HG03159 (cell line): ENCODE measurements at regions not wholly inside any gene's neighbourhood (a gene's known extent, or its start where the extent isn't known, plus 50 kb on each side); places are given as distances from the start of the nearest gene placed in this dataset.

ENCODE experiments used
- ATAC-seq: cut with Tn5 transposase; IDR thresholded peaks from one replicate; pipeline ENCODE4 v1.9.1; 2021; ENCODE audit warnings: mild to moderate bottlenecking, moderate library complexity; ENCODE audit not compliant: unreplicated experiment

DNA sequence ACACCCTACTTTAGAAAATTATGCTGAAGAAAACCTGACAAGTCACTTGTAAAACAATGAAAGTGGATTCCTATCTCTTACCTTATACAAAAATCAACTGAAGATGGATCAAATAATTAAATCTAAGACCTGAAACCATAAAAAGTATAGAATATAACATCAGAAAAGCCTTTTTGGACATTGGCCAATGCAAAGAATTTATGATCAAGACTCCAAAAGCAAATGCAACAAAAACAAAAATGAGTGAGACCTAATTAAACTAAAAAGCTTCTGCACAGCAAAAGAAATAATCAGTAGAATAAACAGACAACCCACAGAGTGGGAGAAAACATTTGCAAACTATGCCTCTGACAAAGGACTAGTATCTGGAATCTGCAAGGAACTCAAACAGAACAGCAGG lies 303.0 kb upstream of the CDH9 start:
- no peak for ATAC-seq

DNA sequence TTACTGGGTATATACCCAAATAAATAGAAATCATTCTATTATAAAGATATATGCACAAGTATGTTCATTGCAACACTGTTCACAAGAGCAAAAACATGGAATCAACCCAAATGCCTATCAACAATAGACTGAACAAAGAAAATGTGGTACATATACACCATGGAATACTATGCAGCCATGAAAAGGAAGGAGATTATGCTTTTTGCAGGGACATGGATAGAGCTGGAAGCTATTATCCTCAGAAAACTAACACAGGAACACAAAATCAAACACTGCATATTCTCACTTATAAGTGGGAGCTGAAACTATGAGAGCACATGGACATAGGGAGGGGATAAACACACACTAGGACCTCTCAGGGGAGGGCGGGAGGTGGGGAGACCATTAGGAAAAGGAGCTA lies 298.4 kb upstream of the CDH9 start:
- ATAC-seq, result no peak

DNA sequence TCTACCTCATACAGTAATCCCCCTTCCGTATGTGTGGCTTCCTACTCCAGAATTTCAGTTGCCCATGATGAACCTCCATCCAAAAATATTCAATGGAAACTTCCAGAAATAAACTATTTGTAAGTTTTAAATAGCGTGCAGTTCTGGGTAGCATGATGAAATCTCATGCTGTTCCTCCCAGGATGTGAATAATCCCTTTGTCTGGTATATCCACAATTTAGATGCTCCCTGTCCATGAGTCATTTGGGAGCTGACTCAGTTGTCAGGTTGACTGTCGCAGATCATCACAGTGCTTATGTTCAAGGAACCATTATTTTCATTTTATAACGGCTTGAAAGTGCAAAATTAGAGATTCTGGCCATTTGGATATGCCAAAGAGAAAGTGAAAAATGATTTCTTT lies 290.1 kb upstream of the CDH9 start:
- no peak for ATAC-seq

DNA sequence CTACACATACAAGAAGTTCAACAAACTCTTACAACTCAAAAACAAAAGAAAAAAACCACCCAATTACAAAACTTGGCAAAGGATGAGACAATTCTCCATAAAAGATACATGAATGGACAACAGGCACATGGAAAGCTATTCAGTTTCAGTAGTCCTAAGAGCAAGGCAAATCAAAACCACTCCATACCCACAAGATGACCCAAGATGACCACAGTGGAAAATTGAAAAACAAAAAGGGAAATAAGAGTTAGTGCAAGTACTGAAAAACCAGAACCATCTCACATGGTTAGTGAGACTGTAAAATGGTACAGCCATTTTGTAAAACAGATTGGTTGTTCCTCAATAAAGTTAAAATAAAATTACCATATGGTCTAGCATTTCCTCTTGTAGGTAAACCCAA lies 287.1 kb upstream of the CDH9 start:
- no peak for ATAC-seq

DNA sequence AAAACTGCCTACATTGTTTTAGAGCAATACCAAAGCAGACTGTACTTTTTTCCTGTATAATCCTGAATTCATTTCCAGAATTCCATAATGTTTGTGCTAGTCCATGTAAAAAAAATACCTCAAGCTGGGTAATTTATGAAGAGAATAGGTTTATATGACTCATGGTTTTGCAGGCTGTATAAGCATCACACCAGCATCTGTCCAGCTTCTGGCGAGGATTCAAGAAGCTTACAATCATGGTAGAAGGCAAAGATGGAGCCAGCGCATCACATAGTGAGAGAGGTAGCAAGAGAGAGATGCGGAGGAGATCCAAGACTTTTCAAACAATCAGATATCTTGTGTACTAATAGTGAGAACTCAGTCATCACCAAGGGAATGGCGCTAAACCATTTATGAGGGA lies 280.3 kb upstream of the CDH9 start:
- no peak for ATAC-seq

DNA sequence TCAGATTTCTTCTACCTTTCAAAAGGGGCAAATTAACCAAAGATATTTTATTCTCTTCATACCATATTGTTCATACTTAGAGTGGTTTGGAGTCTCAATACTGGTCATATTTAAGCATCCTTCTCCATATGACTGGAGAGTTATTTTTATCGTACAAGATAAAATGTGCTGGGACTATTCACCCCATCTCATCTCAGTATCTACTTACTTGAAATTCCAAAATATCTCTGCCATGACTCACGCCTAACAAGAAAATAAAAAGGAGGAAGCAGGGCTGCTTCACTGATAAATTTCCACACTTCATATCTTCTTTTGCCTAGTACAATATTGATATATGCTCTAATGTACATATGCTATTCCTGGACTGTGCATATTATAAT lies 277.9 kb upstream of the CDH9 start:
- ATAC-seq, result no peak

DNA sequence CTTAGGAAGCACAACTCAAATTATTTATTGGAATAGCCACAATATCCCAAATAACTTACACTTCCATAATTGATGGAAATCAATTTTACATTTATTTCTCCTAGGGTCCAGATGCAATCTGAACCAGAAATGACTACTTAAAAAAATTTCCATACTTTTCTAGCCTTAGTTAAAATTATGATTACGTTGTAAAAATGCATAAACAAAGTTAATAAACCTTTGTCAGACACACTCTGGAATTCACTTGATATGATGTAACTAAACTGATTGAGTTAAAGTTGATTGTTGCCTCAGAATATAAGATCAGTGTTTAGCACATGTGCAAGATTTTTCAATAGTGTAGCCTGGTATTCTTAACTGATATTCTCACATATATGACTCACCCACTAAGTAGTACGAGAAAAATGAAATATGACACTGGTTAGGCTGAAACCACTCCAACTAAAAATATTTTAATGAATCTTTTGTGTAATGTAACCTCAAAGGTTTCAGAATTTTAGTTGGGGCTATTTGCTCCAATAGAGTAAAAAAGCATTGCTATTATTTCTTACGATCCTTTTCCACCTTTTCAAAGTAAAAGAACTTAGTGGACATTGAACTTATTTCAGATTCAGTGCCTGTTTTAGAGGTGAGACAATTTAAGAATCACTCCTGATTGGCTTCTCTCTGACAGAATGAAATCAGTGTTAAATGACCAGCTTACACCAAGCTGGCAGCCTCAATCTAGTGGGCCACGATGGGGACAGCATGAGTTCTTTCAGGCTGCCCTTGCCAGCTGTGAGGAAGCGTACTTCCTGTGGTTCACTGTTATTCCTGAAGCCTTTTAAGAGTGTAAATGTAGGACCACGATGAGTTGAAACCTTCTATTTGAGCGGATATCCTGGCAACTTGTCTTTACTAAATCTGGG lies 277.2 kb upstream of the CDH9 start:
- no peak for ATAC-seq

DNA sequence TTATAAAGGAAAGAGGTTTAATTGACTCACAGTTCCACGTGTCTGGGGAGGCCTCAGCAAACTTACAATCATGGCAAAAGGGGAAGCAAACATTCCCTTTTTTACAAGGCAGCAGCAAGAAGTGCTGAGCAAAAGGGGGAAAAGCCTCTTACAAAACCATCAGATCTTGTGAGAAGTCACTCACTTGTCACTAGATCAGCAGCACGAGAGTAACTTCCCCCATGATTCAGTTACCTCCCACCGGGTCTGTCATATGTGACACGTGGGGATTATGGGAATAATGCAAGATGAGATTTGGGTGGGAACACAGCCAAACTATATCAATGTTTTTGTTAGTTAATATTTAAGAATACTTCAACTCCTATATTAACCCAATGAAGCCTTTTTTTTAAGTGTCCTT lies 275.2 kb upstream of the CDH9 start:
- no peak for ATAC-seq

DNA sequence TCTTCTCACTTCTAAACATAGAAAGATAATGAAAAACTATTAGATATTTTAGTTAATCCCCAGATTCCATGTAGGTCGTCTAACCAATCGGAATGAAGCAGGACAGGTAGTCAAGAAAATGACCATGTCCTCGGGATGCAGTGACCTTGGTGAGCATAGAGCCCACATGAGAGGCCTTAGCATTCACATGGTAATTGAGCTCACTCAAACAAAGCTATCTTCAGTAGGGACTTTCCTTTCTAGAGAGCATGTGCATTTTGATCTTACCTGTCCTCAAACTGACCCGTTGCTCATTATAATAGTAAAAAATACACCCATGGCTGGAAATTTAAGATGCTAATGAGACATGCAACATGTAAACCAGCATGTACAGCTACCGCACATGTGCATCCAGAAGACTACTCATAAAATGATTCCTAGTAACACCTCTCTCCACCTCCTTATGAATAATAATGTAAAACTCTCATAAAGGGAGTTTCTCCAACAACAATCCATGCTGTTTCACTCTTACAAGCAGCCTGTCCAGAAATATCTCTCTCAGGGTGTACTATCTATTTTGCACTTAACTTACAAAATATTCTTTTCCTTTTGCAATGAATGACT lies 274.0 kb upstream of the CDH9 start:
- no peak for ATAC-seq

DNA sequence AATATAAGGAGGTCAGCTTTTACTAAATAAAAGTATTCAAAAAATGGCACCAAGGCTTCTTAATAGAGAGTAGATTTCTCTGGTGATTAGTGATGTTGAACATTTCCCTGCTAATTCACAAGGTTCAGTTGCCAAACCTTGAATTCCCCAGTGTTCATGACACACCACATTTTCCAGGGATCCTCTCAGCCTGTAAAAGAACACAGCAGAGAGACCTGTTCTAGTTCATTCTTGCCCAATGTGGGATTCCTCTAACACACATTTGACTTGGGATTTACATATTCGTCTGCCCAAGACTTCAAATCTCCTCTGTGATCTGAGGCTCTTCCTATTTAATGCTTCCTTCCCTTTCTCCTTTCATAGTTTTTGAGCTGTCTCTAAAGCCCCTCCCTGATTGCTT lies 273.2 kb upstream of the CDH9 start:
- no peak for ATAC-seq

DNA sequence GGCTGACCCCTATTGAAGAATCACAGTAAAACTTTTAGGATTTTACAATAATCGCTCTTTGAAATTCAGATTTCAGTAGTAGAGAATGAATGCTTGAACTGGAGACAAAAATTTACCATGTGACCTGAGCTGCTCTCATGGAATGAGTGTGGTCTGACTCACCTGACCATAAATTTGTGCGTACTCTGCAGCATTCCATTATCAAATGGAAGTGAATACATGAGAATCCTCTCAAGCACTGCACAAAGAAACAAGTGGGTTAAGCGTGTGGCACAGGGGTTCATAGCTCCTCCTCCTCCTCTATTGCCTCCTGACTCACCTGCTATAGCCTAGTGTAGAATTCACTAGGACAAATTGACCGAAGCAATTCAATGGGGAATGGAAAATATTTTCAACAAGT lies 269.8 kb upstream of the CDH9 start:
- no peak for ATAC-seq

DNA sequence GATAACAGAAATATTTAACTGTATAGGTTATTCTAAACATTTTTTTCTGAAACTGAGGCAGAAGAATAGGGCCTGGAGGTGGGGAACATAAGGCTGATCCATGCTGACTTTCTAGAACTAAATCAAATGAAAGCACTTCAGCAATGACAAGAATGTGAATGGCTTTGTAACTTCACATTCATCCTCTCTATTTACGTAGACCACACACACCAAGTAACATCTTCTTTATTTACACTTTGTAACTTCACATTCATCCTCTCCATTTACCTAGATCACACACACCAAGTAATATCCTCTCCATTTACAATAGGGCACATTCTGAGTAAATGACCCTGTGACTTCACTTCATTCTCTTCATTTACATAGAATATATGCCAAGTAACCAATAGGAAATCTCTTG lies 251.8 kb upstream of the CDH9 start:
- ATAC-seq, result no peak

DNA sequence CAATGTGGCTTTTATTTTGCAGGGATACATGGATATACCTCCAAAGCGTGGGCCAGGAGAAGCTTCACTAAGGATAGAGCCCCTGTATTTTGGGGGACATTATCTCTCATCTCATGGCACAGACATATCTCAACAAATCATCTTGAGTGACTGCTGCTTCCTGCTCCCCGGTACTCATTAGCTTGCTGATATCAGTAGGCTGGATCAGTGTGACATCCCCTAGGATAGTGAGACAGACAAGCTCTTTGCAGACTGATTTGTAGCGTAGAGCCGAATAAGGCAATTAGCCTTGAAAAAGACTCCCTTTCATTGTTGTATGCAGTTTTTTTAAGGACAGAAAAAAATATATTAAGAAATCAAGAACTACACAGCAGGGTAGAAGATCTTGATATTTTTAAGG lies 237.7 kb upstream of the CDH9 start:
- no peak for ATAC-seq

DNA sequence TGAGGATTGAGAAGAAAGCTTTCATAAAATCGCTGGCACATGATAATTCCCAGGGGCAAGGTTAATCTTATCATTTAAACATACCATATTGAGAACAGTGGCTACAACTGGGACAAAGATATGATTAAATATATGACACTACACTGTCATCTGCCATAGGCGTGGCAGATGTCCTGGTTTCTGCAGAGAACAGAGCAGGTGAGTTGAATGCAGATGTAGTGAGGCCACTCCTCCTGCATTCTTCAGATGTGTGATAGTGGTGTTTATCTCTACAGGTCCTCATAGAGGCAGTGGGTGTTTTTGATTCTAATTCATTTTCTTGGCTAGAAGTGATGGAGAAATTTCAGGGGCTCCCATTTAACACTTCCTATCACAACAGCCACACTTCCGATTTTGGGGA lies 237.0 kb upstream of the CDH9 start:
- no peak for ATAC-seq

DNA sequence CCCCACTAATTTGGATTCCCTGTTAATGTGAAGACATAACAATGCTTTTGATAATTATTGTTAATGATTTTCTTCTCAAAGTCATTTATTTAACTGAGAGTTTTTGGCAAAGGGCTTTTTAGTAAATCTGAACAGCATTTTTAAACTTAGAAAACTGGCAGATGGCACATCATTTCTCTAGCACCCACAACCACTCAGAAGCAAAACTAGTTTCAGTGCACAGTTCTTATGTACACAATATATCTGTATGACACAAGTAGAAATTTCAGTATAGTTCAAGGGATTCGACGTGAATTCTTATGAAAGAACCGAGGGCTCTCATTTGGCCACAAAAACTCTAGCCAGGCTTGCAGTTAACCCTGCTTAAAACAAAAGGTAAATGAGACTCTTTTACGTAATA lies 231.4 kb upstream of the CDH9 start:
- no peak for ATAC-seq

DNA sequence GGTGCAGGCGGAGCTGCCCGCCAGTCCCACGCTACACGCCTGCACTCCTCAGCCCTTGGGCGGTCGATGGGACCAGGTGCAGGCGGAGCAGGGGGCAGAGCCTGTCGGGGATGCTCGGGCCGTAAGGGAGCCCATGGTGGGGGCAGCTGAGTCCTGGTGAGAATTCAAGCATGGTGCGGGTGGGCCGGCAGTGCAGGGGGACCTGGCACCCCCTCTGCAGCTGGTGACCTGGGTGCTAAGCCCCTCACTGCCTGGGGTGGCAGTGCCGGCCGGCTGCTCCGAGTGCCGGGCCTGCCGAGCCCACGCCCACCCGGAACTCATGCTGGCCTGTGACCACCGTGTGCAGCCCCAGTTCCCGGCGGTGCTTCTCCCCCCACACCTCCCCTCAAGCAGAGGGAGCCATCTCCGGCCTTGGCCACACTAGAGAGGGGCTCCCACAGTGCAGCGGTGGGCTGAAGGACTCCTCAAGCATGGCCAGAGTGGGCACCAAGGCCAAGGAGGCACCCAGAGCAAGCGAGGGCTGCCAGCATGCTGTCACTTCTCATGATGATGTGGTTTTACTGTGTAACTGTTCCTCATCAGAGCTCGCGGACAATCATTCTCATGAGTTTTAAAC lies 228.9 kb upstream of the CDH9 start:
- ATAC-seq, result no peak

DNA sequence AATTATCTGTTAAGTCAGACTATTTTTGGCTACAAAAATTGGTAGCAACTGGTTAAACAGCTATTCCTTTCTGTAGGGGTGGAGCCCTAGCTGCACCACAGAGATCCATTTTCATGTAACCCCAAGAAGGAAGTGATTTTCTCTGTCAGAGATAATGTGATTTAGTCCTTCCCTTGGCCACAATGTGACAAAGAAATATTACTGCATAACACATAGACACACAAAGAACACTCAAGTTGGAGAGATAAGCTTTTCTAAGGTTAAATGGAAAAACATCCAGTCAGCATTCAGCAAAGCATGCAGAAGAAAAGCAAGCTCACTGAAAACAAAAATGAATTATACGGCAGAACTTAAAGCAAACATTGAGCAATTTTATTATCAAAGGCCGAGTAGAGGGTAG lies 227.8 kb upstream of the CDH9 start:
- no peak for ATAC-seq

DNA sequence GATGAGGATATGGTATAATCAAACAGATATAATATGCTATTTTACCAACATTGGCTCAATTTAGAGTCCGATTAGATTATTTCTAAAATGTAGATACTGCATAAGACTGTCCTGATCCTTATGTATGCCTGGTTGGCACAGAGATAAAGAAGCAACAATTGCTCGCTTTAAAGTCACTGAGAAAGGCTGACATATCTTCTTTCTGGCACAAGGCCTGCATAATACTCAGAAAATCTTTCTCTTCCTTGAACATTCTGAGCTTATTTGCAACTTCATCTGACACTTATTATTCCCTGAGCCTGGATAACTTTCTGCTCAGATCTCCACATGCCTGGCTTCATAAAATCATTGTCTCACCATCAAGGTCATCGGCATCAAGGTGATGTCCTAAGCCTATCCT lies 219.3 kb upstream of the CDH9 start:
- no peak for ATAC-seq

DNA sequence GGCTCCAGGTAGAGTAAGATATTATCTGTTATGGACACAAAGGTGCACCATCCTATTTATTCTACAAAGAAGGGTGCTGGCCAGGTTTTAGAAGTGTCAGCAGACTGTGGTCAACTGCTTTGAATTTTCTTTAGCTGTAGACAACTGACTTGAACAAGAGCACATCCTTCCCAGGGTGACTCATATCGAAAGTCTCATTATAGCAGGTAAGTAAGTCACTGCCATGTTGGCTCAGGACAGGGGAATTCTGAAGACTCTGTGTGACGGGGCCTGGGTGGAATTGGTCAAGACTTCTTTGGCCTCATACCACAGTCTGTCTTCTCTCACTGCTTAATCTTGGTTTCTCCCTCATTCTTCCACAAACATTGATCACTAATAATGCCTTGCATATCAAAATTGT lies 214.5 kb upstream of the CDH9 start:
- ATAC-seq, result no peak

DNA sequence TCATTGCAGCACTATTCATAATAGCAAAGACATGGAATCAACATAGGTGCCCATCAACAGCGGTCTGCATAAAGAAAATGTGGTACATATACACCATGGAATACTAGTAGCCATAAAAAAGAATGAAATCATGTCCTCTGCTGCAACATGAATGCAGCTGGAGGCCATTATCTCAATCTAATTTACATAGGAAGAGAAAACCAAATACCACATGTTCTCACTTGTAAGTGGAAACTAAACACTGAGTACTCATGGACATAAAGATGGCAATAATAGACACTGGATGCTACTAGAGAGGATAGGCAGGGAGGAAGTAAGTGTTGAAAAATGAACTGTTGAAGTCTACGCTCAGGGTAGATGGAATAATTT lies 203.9 kb upstream of the CDH9 start:
- ATAC-seq, result no peak

DNA sequence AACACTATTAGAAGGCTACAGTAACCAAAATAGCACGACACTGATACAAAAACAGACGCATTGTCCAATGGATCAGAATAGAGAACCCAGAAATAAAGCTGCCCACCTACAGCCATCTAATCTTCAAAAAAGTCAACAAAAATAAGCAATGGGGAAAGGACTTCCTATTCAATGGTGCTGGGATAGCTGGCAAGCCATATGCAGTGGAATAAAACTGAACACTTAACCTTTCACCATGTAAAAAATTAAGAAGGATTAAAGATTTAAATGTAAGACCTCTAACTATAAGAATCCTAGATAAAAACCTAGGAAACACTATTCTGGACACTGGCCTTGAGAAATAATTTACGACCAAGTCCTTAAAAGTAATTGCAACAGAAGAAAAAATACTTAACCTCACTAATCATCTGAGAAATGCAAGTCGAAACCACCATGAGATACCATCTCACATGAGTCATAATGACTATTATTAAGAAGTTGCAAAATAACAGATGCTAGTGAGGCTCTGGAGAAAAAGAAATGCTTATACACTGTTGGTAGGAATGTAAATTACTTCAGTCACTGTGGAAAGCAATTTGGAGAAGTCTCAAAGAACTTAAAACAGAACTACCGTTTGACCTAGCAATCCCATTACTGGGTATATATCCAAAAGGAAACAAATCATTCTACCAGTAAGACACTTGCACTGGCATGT lies 203.3 kb upstream of the CDH9 start:
- no peak for ATAC-seq

DNA sequence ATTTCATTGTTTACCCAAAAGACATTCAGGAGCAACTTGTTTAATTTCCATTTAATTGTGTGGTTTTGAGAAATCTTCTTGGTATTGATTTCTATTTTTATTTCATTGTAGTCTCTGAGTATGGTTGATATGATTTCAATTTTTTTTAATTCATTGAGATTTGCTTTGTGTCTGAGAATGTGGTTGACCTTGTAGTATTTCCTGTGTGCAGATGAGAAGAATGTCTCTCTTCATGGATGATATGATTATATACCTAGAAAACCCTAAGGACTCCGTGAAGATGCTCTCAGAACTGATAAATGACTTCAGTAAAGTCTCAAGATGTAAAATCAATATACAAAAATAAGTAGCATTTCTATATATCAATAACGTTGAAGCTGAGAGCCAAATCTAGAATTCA lies 202.4 kb upstream of the CDH9 start:
- no peak for ATAC-seq
